Fibroblast of mammary gland (primary cell): ENCODE measurements at regions not wholly inside any gene's neighbourhood (a gene's known extent, or its start where the extent isn't known, plus 50 kb on each side); places are given as distances from the start of the nearest gene placed in this dataset.

Source experiments
- DNase-seq: peaks from one replicate; pipeline ENCODE4 v3.0.0-alpha.2; 2010; ENCODE audit warnings: low read depth
- H3K4me3 ChIP-seq: 2 replicates; pipeline ENCODE4 v1.5.1; 2011; ENCODE audit warnings: low read depth, mild to moderate bottlenecking, low read length, moderate library complexity; ENCODE audit not compliant: control insufficient read depth
- TF ChIP-seq, protein P1 (sequence below): conservative IDR thresholded peaks from 2 replicates; pipeline ENCODE4 v1.5.1; 2011; ENCODE audit warnings: low read depth, low read length, inconsistent platforms; ENCODE audit not compliant: control insufficient read depth, insufficient read depth

DNA sequence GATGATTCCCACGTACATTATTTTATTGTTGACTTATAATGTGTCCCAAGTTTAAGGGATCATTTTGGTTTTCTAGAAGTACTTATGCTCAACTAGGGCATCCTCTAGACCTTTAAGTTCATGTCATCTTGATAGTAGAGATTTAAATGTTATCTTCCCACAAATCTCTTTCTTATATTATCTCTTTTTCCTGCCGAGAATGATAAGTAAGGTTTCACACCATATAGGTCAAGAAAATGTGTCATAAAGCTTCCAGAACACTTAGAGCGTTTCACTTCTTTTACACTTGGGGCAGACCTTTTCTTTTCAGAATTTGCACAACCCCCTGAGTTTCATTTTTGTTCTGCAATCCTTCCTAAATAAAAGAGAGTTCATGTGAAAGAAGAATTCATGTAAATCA lies 142.0 kb upstream of the CBLB start:
- no peak overlapping the region for H3K4me3 ChIP-seq
- TF ChIP-seq, protein P1, sequence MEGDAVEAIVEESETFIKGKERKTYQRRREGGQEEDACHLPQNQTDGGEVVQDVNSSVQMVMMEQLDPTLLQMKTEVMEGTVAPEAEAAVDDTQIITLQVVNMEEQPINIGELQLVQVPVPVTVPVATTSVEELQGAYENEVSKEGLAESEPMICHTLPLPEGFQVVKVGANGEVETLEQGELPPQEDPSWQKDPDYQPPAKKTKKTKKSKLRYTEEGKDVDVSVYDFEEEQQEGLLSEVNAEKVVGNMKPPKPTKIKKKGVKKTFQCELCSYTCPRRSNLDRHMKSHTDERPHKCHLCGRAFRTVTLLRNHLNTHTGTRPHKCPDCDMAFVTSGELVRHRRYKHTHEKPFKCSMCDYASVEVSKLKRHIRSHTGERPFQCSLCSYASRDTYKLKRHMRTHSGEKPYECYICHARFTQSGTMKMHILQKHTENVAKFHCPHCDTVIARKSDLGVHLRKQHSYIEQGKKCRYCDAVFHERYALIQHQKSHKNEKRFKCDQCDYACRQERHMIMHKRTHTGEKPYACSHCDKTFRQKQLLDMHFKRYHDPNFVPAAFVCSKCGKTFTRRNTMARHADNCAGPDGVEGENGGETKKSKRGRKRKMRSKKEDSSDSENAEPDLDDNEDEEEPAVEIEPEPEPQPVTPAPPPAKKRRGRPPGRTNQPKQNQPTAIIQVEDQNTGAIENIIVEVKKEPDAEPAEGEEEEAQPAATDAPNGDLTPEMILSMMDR = no peak
- DNase-seq = no peak

DNA sequence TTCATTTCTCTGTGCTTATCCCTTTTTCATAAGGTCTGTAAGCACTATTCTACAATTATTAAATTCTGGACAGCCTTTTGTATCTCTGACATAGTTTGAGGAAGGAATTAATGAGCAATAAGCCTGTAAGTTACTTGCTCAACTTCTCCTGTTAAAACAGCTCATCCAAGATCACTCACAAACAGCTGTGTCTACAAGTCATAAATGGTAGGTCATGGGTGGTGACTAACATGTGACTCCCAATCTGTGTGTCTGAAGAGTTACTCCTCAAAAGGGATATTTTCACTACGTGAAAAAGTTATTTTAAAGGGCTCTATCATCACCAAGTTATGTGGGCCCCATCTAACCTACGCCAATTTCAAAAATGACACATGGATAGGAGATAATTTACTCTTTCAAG lies 145.2 kb upstream of the CBLB start:
- TF ChIP-seq, protein P1 = no peak
- H3K4me3 ChIP-seq = no peak overlapping the region
- peak; percentile 99 for DNase-seq

GRCh38 chr3:106014518-106014917 lies 145.7 kb upstream of the CBLB start:
- H3K4me3 ChIP-seq = no peak overlapping the region
- TF ChIP-seq, protein P1 = no peak
- no peak for DNase-seq

DNA sequence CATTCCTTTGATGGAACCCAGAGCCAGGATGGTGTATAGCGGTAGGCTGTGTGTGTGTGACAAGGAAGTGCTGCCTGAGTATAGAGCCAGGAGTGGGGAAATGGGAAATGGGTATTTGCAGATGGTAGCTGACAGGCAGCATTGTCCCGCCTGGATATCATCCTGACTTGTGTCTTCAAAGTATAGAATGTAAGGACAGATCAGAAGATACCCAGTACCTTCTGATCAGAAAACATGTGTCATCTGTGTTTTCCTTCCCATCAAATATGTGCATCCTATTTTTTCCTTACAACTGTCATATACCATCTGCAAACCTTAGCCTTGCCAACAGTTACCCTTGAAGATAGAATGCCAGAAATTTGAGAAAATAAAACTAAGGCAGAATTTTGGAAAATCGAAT lies 146.2 kb upstream of the CBLB start:
- no peak for DNase-seq
- no peak overlapping the region for H3K4me3 ChIP-seq
- TF ChIP-seq, protein P1 = no peak

GRCh38 chr3:106018102-106018501 lies 149.3 kb upstream of the CBLB start:
- H3K4me3 ChIP-seq = no peak overlapping the region
- TF ChIP-seq, protein P1 = no peak
- peak; percentile 45 for DNase-seq

- DNase-seq = no peak
- TF ChIP-seq, protein P1 = no peak
- no peak overlapping the region for H3K4me3 ChIP-seq
Observed at GRCh38 chr3:106018929-106019550, 150.2 kb upstream of the CBLB start.

DNA sequence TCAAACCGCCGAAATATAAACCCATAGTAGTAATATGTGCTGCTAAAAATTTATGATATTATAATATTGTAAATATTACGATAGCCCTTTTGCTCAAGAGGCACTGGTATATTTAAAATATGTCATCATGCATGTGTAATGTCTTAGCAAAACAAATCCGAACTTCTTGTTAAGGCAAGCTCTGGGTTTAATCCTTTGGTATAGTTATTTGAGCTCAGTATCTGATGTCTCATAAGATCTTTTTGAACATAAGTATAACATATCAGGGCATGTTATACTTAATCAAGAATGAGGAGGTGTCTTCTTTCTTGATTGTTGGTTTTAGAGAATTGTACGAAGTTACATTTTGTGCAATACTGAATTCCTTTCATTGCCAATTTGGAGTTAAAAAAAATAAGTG lies 154.1 kb upstream of the CBLB start:
- no peak for DNase-seq
- TF ChIP-seq, protein P1 = no peak
- no peak overlapping the region for H3K4me3 ChIP-seq
